ENCODE measurements at regions not wholly inside any gene's neighbourhood (a gene's known extent, or its start where the extent isn't known, plus 50 kb on each side); places are given as distances from the start of the nearest gene placed in this dataset.

- no peaks in the 10 kb centered on the region for H3K4me1 ChIP-seq (ENCODE audit: insufficient read depth, low read length)
- no peaks in the 10 kb centered on the region for H3K4me1 Mint-ChIP-seq (ENCODE audit: low read depth)
- no peak overlapping the region for H3K27ac ChIP-seq (ENCODE audit: low read depth in 1 of 2, low read length in 2 of 2)
- H3K27me3 ChIP-seq (ENCODE audit: control insufficient read depth in 1 of 2, insufficient read depth in 2 of 2, low read length in 2 of 2) = peaks cover 0 to 3% of the 10 kb centered on the region in 2 experiments
- H3K27ac Mint-ChIP-seq = no peak overlapping the region
- no peak overlapping the region for H3K4me3 ChIP-seq (ENCODE audit: low read length)
- H3K36me3 Mint-ChIP-seq (ENCODE audit: low read depth) = no peaks in the 10 kb centered on the region
- ATAC-seq (ENCODE audit: poor library complexity) (no peak), DNase-seq (no peak)
- TF ChIP-seq CTCF (IDR thresholded peaks at IDR 0.05) = no peak
- POLR2A ChIA-PET = no interaction called here
- intact Hi-C loops (cut with DNase I, micrococcal nuclease) = no loop called here
- no peaks in the 10 kb centered on the region for H3K36me3 ChIP-seq (ENCODE audit: insufficient read depth, low read length)
- H3K4me3 Mint-ChIP-seq = no peak overlapping the region
- H3K27me3 Mint-ChIP-seq = peaks cover 4% of the 10 kb centered on the region
- peaks cover 0 to 7% of the 10 kb centered on the region in 2 experiments for H3K9me3 ChIP-seq (ENCODE audit: control insufficient read depth in 1 of 2, insufficient read depth in 1 of 2, low read length in 2 of 2)
- CTCF ChIA-PET = no interaction called here
- H3K9me3 Mint-ChIP-seq = peaks cover 5% of the 10 kb centered on the region
Observed at GRCh38 chr4:41396214-41396613, 139.5 kb downstream of the UCHL1 start.

GRCh38 chr4:41396869-41397268, 140.1 kb downstream of the UCHL1 start:
- Histone ChIP-seq H3K27me3 (ENCODE audit: control insufficient read depth in 1 of 2, insufficient read depth in 2 of 2, low read length in 2 of 2) (peaks cover 0 to 3% of the 10 kb centered on the region in 2 experiments), H3K4me1 (ENCODE audit: insufficient read depth, low read length) (no peaks in the 10 kb centered on the region), H3K4me3 (ENCODE audit: low read length) (no peak overlapping the region), H3K36me3 (ENCODE audit: insufficient read depth, low read length) (no peaks in the 10 kb centered on the region), H3K9me3 (ENCODE audit: control insufficient read depth in 1 of 2, insufficient read depth in 1 of 2, low read length in 2 of 2) (peaks cover 0 to 7% of the 10 kb centered on the region in 2 experiments), H3K27ac (ENCODE audit: low read depth in 1 of 2, low read length in 2 of 2) (no peak overlapping the region)
- Mint-ChIP-seq H3K9me3 (peaks cover 5% of the 10 kb centered on the region), H3K27me3 (peaks cover 4% of the 10 kb centered on the region), H3K27ac (no peak overlapping the region), H3K4me3 (no peak overlapping the region), H3K4me1 (ENCODE audit: low read depth) (no peaks in the 10 kb centered on the region), H3K36me3 (ENCODE audit: low read depth) (no peaks in the 10 kb centered on the region)
- ChIA-PET POLR2A (no interaction called here), CTCF (no interaction called here)
- ATAC-seq (ENCODE audit: poor library complexity) = no peak
- DNase-seq = no peak
- TF ChIP-seq CTCF (IDR thresholded peaks at IDR 0.05) = no peak
- intact Hi-C loops (cut with DNase I, micrococcal nuclease) = no loop called here

GRCh38 chr4:41399231-41399630, 138.7 kb upstream of the LIMCH1 start:
- Mint-ChIP-seq H3K4me1 (ENCODE audit: low read depth) (no peaks in the 10 kb centered on the region), H3K27me3 (no peaks in the 10 kb centered on the region), H3K36me3 (ENCODE audit: low read depth) (no peaks in the 10 kb centered on the region), H3K4me3 (no peak overlapping the region), H3K27ac (no peak overlapping the region), H3K9me3 (peaks cover 4% of the 10 kb centered on the region)
- Histone ChIP-seq H3K4me3 (ENCODE audit: low read length) (no peak overlapping the region), H3K27ac (ENCODE audit: low read depth in 1 of 2, low read length in 2 of 2) (no peak overlapping the region), H3K9me3 (ENCODE audit: control insufficient read depth in 1 of 2, insufficient read depth in 1 of 2, low read length in 2 of 2) (peaks cover 0 to 3% of the 10 kb centered on the region in 2 experiments), H3K4me1 (ENCODE audit: insufficient read depth, low read length) (no peaks in the 10 kb centered on the region), H3K27me3 (ENCODE audit: control insufficient read depth in 1 of 2, insufficient read depth in 2 of 2, low read length in 2 of 2) (peaks cover 0 to 3% of the 10 kb centered on the region in 2 experiments), H3K36me3 (ENCODE audit: insufficient read depth, low read length) (no peaks in the 10 kb centered on the region)
- TF ChIP-seq CTCF (IDR thresholded peaks at IDR 0.05) = no peak
- ATAC-seq (ENCODE audit: poor library complexity) (no peak), DNase-seq (no peak)
- CTCF ChIA-PET = no interaction called here
- POLR2A ChIA-PET = no interaction called here
- intact Hi-C loops (cut with DNase I, micrococcal nuclease) = no loop called here
